Left ventricle myocardium inferior (tissue), 1 donor: ENCODE measurements at regions not wholly inside any gene's neighbourhood (a gene's known extent, or its start where the extent isn't known, plus 50 kb on each side); places are given as distances from the start of the nearest gene placed in this dataset.

Experiments
- DNase-seq: peaks from one replicate; pipeline ENCODE4 v3.0.0-alpha.2; 2020
- H3K27ac ChIP-seq: fragments of 200-600 bp; replicated peaks from 2 replicates; pipeline ENCODE4 v1.8.0; 2021
- H3K27me3 ChIP-seq: fragments of 200-600 bp; 2 replicates; pipeline ENCODE4 v1.8.0; 2021; ENCODE audit warnings: low read depth
- H3K36me3 ChIP-seq: fragments of 200-600 bp; 2 replicates; pipeline ENCODE4 v1.8.0; 2021
- H3K4me1 ChIP-seq: fragments of 200-600 bp; 2 replicates; pipeline ENCODE4 v1.8.0; 2021
- H3K4me3 ChIP-seq: fragments of 200-600 bp; 2 replicates; pipeline ENCODE4 v1.8.0; 2021; ENCODE audit warnings: mild to moderate bottlenecking, moderate library complexity
- H3K9me3 ChIP-seq: fragments of 200-600 bp; replicated peaks from 2 replicates; pipeline ENCODE4 v1.8.0; 2021
- CTCF ChIP-seq: fragments of 200-600 bp; IDR thresholded peaks from 2 replicates; pipeline ENCODE4 v1.8.0; 2021; ENCODE audit warnings: antibody characterized with exemption, mild to moderate bottlenecking, borderline replicate concordance
- intact Hi-C: fragments of 100-400 bp; cut with micrococcal nuclease; formaldehyde crosslinking; loops from one replicate; pipeline ENCODE4 v1.11.0; 2022
- donor health status: DM: no; HTN: yes; CAD: no; lungs with severe emphysema.

- Histone ChIP-seq H3K4me1 (peaks cover 13% of the 10 kb centered on the region), H3K36me3 (no peaks in the 10 kb centered on the region), H3K27me3 (no peaks in the 10 kb centered on the region), H3K27ac (no peak overlapping the region), H3K4me3 (no peak overlapping the region), H3K9me3 (no peaks in the 10 kb centered on the region)
- DNase-seq = no peak
- TF ChIP-seq CTCF = no peak
- intact Hi-C loops = no loop called here
These were observed 227.2 kb upstream of the FAM3C start for GRCh38 chr7:121623130-121623872.

- H3K4me3 ChIP-seq = no peak overlapping the region
These were observed 225.8 kb upstream of the FAM3C start for GRCh38 chr7:121621937-121622336.

GRCh38 chr7:121620953-121621606 is 225.0 kb upstream of the FAM3C start:
- TF ChIP-seq CTCF = no peak
- intact Hi-C loops = no loop called here
- Histone ChIP-seq H3K36me3 (no peaks in the 10 kb centered on the region), H3K9me3 (no peaks in the 10 kb centered on the region), H3K4me3 (no peak overlapping the region), H3K27me3 (no peaks in the 10 kb centered on the region), H3K4me1 (peaks cover 13% of the 10 kb centered on the region), H3K27ac (no peak overlapping the region)
- no peak for DNase-seq

More at GRCh38 chr7:121621937-121622336, 225.8 kb upstream of the FAM3C start:
- no peak for TF ChIP-seq CTCF
- Histone ChIP-seq H3K27ac (no peak overlapping the region), H3K4me1 (peaks cover 13% of the 10 kb centered on the region), H3K36me3 (no peaks in the 10 kb centered on the region), H3K9me3 (no peaks in the 10 kb centered on the region), H3K27me3 (no peaks in the 10 kb centered on the region)
- no peak for DNase-seq
- intact Hi-C loops = no loop called here

GRCh38 chr7:121620206-121620605 is 224.1 kb upstream of the FAM3C start:
- H3K4me3 ChIP-seq = no peak overlapping the region
- H3K27ac ChIP-seq = no peak overlapping the region
- H3K36me3 ChIP-seq = no peaks in the 10 kb centered on the region
- peaks cover 13% of the 10 kb centered on the region for H3K4me1 ChIP-seq
- intact Hi-C loops = no loop called here
- no peak for TF ChIP-seq CTCF
- DNase-seq = no peak
- no peaks in the 10 kb centered on the region for H3K27me3 ChIP-seq
- H3K9me3 ChIP-seq = no peaks in the 10 kb centered on the region

- intact Hi-C loops = no loop called here
- no peaks in the 10 kb centered on the region for H3K36me3 ChIP-seq
- TF ChIP-seq CTCF = no peak
- no peak for DNase-seq
- H3K27me3 ChIP-seq = no peaks in the 10 kb centered on the region
- H3K27ac ChIP-seq = no peak overlapping the region
- H3K4me3 ChIP-seq = no peak overlapping the region
- H3K9me3 ChIP-seq = no peaks in the 10 kb centered on the region
- peaks cover 13% of the 10 kb centered on the region for H3K4me1 ChIP-seq
These were observed 222.1 kb upstream of the FAM3C start for GRCh38 chr7:121618182-121618581.
